ENCODE measurements at regions not wholly inside any gene's neighbourhood (a gene's known extent, or its start where the extent isn't known, plus 50 kb on each side); places are given as distances from the start of the nearest gene placed in this dataset.

- DNase-seq (ENCODE audit: low read depth, low spot score), result no peak
- no peak for TF ChIP-seq CTCF (IDR thresholded peaks at IDR 0.05; ENCODE audit: insufficient read depth, low read length, missing control alignments)
- H3K4me3 ChIP-seq (ENCODE audit: low read depth, low read length), result no peak overlapping the region
- ChIA-PET CTCF (no interaction called here), POLR2A (no interaction called here)
Observed at GRCh38 chr13:58977085-58977484, 1186.6 kb downstream of the DIAPH3 start.

GRCh38 chr13:58978331-58978730 lies 1185.4 kb downstream of the DIAPH3 start:
- H3K4me3 ChIP-seq (ENCODE audit: low read depth, low read length), result no peak overlapping the region
- no peak for TF ChIP-seq CTCF (IDR thresholded peaks at IDR 0.05; ENCODE audit: insufficient read depth, low read length, missing control alignments)
- ChIA-PET POLR2A (no interaction called here), CTCF (no interaction called here)
- no peak for DNase-seq (ENCODE audit: low read depth, low spot score)

GRCh38 chr13:58979851-58980250 lies 1183.9 kb downstream of the DIAPH3 start:
- ChIA-PET CTCF (no interaction called here), POLR2A (no interaction called here)
- DNase-seq (ENCODE audit: low read depth, low spot score), result no peak
- no peak for TF ChIP-seq CTCF (IDR thresholded peaks at IDR 0.05; ENCODE audit: insufficient read depth, low read length, missing control alignments)
- no peak overlapping the region for H3K4me3 ChIP-seq (ENCODE audit: low read depth, low read length)

- DNase-seq (ENCODE audit: low read depth, low spot score), result no peak
- ChIA-PET POLR2A (no interaction called here), CTCF (no interaction called here)
- H3K4me3 ChIP-seq (ENCODE audit: low read depth, low read length), result no peak overlapping the region
- TF ChIP-seq CTCF (IDR thresholded peaks at IDR 0.05; ENCODE audit: insufficient read depth, low read length, missing control alignments), result no peak
Observed at GRCh38 chr13:58985845-58986244, 1177.9 kb downstream of the DIAPH3 start.

- TF ChIP-seq CTCF (IDR thresholded peaks at IDR 0.05; ENCODE audit: insufficient read depth, low read length, missing control alignments), result no peak
- CTCF ChIA-PET, result no interaction called here
- POLR2A ChIA-PET, result no interaction called here
- H3K4me3 ChIP-seq (ENCODE audit: low read depth, low read length), result no peak overlapping the region
- DNase-seq (ENCODE audit: low read depth, low spot score), result no peak
Observed at GRCh38 chr13:58989556-58989955, 1174.2 kb downstream of the DIAPH3 start.

- no peak for DNase-seq (ENCODE audit: low read depth, low spot score)
- ChIA-PET CTCF (no interaction called here), POLR2A (no interaction called here)
- no peak overlapping the region for H3K4me3 ChIP-seq (ENCODE audit: low read depth, low read length)
- TF ChIP-seq CTCF (IDR thresholded peaks at IDR 0.05; ENCODE audit: insufficient read depth, low read length, missing control alignments), result no peak
Observed at GRCh38 chr13:58991826-58992477, 1171.8 kb downstream of the DIAPH3 start.
